Sigmoid colon (tissue), 4 donors: ENCODE measurements at regions not wholly inside any gene's neighbourhood (a gene's known extent, or its start where the extent isn't known, plus 50 kb on each side); places are given as distances from the start of the nearest gene placed in this dataset.

Experiments
- EP300 ChIP-seq, 4 donors: sonication (generic); formaldehyde crosslinking; IDR thresholded peaks; one replicate each; pipeline ENCODE4 v1.6.1; 2017; ENCODE audit warnings: antibody characterized with exemption in 4 of 4
- POLR2A ChIP-seq, 2 donors: fragments of 450-650 bp; IDR thresholded peaks; one replicate each; pipeline ENCODE4 v1.6.1; 2016; ENCODE audit warnings: antibody characterized with exemption in 2 of 2, mild to moderate bottlenecking in 2 of 2, moderate library complexity in 2 of 2
- POLR2AphosphoS5 ChIP-seq, 4 donors: sonication (generic); formaldehyde crosslinking; IDR thresholded peaks; one replicate each; pipeline ENCODE4 v1.6.1; 2017; ENCODE audit warnings: antibody characterized with exemption in 4 of 4
- TF ChIP-seq, protein P1 (sequence below), 4 experiments: fragments of 450-650 bp in 3 of 4; fragments of 200-600 bp in 1 of 4; IDR thresholded peaks; one replicate each; pipeline ENCODE4 v1.5.1; 2016 to 2019; ENCODE audit warnings: antibody characterized with exemption in 4 of 4, mild to moderate bottlenecking in 3 of 4, moderate library complexity in 2 of 4

- TF ChIP-seq POLR2AphosphoS5 (IDR thresholded peaks at IDR 0.05) (no peak), POLR2A (IDR thresholded peaks at IDR 0.05) (no peak), EP300 (IDR thresholded peaks at IDR 0.05) (no peak)
- TF ChIP-seq, protein P1, sequence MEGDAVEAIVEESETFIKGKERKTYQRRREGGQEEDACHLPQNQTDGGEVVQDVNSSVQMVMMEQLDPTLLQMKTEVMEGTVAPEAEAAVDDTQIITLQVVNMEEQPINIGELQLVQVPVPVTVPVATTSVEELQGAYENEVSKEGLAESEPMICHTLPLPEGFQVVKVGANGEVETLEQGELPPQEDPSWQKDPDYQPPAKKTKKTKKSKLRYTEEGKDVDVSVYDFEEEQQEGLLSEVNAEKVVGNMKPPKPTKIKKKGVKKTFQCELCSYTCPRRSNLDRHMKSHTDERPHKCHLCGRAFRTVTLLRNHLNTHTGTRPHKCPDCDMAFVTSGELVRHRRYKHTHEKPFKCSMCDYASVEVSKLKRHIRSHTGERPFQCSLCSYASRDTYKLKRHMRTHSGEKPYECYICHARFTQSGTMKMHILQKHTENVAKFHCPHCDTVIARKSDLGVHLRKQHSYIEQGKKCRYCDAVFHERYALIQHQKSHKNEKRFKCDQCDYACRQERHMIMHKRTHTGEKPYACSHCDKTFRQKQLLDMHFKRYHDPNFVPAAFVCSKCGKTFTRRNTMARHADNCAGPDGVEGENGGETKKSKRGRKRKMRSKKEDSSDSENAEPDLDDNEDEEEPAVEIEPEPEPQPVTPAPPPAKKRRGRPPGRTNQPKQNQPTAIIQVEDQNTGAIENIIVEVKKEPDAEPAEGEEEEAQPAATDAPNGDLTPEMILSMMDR (IDR thresholded peaks at IDR 0.05) = no peak
These were observed 317.1 kb upstream of the FERMT1 start for GRCh38 chr20:6439737-6440442.
